COLO668 (cell line): ENCODE measurements at regions not wholly inside any gene's neighbourhood (a gene's known extent, or its start where the extent isn't known, plus 50 kb on each side); places are given as distances from the start of the nearest gene placed in this dataset.
"Not testable (repeated sequence)": the region's sequence is repeated elsewhere in the genome, so short reads cannot be mapped to it uniquely, and the experiment has no call there.

ENCODE experiments used
- DNase-seq: peaks from one replicate; lab custom pipeline; 2025; ENCODE audit not compliant: unreplicated experiment; lab: John Stamatoyannopoulos, UW

DNA sequence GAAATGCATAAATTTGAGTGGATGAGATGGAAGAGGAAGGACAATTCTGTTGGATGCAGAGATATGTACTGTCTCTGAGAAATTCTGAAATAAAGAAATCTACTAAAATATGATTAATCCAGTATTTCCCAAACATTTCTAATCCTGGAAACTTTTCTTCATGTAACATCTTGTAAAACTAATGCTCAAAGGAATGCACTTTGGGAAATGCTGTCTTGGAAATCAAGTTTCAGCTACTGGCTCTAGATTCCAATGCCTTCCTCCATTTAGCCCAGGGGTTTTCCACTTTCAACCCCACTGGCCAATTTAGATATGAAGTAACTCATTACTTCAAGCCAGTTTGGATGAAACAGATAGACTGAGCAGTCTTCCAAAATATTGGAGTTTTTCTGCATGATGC, 355.1 kb downstream of the TXNL1 start:
- no peak for DNase-seq

DNA sequence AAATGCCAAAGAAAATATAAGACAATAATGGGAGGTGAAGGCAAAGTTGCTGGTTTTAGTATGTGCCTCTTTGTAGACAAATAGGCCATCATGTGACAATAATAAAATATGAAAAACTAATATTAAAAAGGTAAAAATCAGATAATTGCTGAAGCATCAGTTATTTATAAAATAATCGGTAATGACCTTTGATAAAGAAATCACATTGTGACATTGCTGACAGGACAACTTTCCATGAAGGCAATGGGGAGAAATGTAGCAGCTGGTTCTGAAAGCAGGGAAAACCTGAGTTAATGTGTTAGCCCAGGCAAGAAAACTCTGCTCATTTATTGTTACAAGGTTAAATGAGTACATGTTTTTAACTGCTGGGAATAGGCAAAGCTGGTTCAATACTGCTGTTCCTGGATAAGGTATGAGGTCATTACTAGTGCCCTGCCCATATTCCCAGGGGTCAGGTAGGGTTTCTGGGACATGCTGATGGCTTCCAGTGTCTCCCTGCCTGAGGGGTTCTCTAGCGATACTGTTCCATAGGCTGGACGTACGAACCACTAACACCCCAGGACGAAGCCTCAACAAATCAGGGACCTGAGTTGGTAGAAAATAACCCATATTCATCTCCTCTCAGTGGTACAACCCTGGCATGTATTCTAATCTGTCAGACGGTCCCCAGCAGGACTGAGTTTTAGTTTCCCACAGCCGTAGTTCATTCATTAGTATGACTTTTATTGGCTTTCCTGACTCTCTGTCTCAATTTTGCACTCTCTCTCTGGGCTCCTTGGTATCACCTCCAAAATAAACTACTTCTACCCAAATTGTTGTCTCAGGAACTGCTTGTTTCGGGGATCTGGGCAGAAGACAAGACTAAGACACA, 355.9 kb downstream of the TXNL1 start:
- no peak for DNase-seq

DNA sequence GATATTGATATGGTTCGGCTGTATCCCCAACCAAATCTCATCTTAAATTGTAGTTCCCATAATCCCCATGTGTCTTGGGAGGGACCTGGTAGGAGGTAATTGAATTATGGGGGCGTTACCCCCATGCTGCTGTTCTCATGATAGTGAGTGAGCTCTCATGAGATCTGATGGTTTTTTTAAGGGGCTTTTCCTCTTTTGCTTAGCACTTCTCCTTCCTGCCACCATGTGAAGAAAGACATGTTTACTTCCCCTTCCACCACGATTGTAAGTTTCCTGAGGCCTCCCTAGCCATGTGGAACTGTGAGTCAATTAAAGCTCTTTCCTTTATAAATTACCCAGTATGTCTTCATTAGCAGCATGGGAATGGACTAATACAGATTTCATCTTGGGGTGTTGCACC, 358.6 kb downstream of the TXNL1 start:
- not testable (repeated sequence) for DNase-seq

DNA sequence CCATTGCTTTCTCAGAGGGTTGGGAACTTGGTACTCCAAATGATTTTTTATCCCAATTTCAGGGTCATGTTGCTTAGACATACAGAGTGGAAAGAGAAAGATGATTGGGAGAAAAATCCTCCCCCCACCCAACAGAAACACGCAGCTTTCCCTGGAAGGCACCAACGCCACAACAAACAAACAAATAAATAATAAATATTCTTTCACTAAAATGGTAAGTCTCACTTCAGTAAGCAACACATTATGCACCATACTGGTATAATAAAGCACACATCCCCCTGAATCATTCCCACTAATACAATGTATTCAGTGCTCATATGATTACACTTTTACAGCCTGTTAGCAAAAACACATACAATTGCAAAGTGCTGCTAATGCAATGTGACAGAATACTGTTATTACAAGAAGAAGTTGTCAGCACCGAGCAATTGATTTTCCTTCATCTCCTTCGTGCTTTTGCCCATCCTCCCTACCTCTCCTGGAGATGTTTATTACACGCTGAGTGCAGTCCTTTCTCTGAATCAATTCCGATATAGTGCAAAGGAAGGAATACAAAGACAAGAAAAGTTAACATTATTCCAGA, 359.9 kb downstream of the TXNL1 start:
- DNase-seq, result no peak

DNA sequence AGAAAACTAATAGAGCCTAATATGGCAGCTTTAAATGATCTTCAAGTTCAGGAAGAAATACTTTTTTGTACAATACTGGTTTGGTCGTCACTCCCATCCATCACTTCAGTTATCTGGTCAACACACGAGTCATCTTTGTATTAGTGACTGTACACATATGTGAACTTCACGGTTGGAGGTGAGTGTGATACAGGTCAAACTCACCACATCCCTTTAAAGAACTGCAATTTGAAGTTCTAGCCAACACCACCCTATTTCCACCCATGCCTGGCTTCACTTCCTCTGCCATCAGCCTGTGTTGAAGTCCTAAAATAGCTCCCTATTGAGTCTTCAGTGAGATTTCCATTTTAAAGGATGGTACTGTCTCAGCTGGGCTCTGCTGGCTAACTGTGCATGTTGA, 361.9 kb downstream of the TXNL1 start:
- no peak for DNase-seq

DNA sequence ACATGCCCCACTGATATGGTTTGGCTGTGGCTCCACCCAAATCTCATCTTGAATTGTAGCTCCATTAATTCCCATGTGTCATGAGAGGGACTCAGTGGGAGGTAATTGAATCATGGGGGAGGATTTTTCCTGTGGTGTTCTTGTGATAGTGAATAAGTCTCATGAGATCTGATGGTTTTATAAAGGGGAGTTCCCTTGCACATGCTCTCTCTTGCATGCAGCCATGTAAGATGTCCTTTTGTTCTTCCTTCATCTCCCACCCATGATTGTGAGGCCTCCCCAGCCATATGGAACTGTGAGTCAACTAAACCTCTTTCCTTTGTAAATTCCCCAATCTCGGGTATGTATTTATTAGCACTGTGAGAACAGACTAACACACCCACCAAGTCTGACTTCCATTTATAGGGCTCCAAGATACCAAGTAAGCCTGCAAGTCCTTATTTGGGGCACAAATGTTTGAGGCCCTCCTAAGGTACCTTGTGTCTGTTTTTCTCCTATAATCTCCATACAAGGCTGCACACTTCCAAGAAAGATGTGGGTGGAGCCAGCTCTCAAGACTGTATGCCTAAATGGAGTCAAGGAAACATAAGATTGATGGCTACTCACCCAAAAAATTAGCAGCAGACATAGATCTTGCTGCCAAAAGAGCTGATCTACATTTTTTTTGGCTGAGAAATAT, 364.7 kb downstream of the TXNL1 start:
- no peak for DNase-seq

DNA sequence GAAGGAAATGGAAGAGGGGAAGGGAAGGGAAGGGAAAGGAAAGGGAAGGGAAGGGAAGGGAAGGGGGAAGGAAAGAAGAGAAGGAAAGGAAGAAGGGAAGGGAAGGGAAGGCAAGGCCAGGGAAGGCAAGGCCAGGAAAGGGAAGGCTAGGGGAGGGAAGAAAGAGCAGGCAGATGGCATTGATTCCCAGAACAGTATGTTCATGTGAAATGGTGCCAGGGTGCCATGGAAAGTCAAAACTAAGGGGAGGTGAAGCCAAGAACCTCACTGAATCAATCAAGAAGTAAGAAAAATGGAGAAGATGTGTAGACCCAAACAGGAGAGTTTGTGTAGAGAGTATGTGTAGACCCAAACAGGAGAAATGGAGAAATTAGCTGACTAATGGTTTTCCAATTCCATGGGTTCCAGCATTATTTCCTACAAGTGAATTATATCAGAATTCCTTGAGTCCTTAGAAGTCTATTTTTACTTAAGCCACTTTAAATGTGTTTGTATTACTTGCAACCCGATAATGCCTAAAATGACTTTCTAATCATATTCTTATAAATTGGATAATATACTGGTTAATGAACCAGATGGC, 367.6 kb downstream of the TXNL1 start:
- DNase-seq, result no peak

DNA sequence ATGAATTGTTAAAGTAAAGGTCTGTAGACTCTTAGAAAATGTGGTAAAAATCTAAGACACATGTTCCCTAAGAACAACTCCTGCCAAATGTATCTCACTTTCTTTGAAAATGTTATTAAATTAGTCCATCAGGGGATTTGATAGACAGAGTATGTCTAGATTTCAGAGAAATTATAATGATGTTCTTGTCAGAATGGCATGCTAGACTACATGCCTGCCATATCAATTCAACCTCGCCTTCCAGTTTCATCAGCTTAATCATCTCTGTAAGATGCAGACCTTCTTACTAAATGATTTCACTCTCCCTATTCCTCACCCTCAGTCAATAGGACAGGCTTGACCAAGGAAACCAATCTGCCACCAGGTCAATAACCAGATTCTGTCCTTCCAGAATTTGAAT, 368.4 kb downstream of the TXNL1 start:
- DNase-seq, result no peak

DNA sequence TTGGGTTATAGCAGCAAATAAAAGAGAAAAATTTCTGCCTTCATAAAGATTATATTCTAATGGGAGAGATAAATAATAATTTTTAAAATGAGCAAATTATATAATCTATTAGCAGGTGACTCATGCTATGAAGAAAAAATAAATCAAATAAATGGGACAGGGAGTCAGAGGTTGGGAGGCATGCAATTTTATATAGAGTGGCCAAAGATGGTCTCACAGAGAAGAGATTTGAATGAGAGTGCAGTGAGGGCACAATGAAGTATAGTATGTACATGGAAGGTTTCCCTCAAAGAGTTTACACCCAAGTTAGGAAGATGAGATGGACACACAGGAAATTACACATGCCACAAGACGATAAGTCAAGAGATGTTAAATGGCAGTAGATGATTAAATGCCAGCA, 369.4 kb downstream of the TXNL1 start:
- no peak for DNase-seq

DNA sequence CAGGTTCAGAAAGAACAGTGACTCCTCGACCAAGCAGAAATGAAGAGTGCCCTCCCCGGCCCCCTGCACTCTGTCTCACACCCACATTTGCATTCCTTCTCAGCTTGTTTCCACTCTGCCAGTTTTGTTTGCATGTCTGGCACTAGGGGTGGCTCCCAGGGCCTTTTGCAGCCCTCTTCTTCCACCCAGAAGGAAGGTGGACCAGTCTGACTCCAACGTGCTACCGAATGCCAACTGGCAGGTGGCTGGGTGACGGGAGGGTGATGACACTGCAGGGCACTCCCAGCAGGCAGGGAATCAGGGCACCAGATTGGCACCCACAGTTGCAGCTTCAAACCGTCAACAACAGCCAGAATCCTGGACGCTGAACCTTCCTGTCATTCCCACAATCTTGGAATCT, 371.1 kb downstream of the TXNL1 start:
- no peak for DNase-seq

DNA sequence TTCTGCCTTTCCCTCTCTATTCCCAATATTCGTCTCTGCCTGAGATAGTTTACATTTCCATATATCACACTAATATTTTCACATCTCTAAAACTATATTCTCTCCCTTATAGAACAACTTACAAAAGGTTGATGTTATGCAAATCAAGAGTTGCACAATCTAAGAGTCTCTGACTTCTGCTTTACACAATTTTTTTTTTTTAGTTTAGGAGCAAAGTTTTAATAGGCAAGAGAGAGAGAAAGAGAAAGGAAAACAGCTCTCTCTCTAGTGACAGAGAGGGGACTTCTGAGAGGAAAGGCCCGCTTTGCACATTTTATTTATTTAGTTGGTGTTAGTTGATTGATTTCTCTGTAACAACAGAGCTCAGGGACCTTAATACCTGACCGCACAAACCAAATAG, 380.2 kb downstream of the TXNL1 start:
- DNase-seq, result no peak

DNA sequence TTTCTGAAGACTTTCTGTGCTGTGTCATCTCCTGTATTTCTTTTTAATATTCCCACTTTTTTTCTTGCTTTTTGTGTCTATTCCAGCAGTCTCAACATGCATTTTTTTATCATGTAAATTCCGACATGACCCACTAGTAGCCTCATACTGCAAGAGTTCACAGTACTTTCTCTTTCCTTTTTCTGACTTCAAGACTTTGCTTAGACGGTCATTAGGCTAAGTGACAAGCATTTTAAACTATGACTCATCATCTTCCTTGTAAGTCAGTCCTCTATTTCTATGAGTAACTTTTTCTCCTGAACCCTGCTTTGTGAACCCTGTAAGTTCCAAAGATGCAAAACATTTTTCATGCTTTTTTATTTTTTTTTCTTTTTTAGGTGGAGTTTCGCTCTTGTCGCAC, 381.2 kb downstream of the TXNL1 start:
- no peak for DNase-seq

DNA sequence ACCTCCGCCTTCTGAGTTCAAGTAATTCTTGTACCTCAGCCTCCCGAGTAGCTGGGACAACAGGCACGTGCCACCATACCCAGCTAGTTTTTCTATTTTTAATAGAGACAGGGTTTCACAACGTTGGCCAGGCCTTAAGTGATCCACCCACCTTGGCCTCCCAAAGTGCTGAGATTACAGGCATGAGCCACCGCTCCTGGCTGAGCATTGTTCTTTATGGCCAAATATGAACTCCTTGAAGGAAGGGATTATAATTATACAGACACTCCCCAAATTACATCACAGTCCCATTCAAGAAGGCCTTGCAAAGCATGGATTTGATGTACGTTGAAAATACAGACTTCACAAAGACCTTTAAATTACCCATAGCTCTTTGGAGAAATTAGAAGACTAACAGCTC, 381.7 kb downstream of the TXNL1 start:
- DNase-seq, result no peak

DNA sequence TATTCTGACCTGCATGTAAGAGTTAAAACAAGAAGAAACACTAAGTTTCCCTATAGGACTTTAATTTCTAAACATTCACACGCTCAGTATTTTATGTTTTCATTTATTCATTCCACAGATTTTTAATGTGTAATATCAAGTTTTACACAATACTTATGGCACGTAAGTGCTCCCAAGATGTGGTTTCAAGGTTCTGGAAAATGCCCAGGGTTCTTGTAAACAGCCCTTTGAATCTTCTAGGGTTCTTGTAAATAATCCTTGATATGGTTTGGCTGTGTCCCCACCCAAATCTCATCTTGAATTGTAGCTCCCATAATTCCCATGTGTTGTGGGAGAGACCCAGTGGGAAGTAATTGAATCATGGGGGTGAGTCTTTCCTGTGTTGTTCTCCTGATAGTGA, 383.0 kb downstream of the TXNL1 start:
- no peak for DNase-seq

DNA sequence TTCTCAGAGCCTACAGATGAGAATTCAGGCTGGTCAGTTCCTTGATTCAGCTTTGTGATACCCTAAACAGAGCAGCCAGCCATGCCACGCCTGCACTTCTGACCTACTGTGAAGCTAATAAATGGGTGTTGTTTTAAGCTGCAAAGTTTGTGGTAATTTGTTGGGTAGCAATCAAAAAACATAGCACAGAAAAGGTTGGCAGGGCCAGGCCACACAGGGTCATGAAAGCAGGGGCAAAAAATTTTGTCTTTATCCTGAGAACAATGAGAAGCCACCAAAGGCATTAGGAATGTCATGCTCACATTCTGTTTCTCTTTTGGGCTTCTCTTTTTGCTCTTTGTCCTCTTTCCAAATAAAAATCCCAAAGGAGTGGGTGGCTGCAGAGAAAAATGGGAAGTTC, 385.9 kb downstream of the TXNL1 start:
- no peak for DNase-seq

DNA sequence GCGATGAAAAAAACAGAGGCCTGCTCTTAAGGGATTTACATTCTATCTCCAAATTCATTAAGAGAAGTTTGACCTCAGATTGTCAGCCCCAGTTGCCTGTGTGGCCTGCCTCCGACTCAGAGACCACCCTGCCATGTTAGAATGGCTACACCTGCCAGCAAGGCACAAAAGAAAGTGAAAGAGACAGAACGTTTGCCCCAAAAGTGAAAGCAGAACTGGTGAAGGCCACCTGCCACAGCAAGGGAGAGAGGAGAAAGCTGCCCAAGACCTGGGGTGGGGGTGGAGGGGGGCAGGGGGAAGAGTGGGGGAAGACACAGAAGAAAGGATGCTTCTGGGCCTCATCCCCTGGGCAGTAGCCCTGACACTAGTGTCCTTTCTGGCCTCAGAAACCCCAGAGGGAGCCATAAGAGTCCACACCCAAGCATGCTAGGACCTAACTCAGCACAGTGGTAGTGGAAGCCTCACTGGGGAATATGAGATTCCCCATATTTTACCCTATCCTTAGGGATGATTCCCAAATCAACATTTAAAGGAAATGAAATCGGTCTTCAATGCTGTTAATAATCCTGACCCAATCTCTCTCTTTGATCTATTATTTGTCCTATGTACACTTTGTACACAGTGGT, 389.7 kb downstream of the TXNL1 start:
- DNase-seq, result no peak

DNA sequence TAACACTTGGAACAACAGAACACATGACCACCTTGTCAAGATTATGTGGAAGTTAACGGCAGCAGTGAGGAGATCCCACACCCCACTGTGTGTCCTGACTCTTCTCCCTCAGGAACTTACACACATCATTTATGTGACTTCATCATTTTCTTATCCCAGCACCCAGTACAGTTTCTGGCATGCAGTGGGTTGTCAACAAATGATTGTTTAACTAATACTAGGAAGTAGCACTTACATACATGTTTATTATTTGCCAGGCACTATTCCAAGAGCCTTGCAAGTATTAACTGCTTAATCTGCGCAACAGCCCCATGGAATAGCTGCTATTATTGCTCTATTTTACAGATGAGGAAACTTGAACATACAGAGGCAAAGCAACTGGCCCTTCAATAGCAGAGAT, 391.5 kb downstream of the TXNL1 start:
- DNase-seq, result no peak

DNA sequence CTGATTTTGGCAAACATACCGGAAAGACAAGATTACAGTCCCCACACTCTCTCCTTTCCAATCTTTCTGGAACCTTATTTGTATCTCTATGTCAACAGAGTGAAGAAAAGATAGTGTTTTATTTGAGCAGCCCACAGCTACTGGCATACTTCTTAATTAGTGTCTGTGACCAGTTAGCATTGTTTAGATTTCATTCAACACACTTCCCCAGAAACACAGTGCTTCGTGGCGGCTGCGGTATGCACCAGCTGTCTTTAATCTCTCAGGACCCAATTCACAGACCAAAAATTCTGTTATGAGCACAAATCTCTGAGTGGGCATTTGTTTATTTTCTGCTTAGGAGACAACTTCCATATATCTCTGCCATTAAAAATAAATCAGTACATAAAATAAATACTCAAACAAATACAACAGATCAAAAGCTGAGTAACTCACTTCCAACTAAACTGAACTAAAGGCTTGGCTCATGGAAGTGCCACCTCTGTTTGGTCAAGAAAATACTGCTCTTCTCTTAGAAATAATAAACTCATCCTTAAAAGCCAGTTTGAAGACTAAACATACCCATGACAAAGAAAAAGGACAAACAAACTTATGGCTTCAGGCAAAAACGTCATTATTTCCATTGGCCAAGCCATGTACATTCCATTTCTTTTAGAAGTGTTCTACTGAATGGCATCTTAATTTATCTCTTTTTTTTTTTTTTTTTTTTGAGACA, 392.4 kb downstream of the TXNL1 start:
- DNase-seq, result no peak

DNA sequence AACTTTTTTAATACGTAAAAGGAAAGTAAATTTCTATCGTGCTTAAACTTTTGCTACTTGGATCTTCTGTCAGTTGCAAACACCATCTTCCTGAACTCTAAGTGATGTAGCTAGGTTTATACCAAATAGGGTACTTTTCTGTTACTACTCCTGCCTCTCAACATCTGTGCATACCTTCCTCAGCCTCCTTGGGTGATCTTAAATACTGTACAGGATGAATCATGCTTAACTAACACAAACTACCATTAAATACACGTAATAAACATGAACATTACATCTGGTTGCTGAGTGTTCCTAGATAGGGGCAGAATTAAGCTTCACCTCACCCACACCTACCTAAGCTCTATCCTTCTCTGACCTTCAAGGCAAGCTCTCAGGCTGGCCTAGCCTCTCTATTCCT, 398.0 kb downstream of the TXNL1 start:
- no peak for DNase-seq

DNA sequence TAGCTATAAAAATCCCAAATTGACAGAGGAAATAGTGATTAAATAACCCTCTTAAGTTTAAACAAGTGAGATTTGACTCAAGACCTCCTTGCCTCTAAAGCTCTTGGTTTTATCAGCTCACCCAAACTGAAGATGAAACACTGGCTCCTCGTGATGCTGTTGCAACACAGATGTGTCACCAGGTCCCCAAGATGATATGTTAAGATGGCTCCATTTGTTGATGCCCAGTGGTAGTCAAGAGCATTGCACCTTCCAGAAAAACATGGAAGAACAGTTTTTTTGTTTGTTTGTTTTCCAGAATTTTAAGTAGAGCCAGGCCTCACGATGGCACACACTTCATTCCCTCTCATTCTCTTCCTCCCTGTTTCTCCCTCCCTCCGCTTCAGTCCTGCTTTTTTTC, 399.8 kb downstream of the TXNL1 start:
- no peak for DNase-seq

DNA sequence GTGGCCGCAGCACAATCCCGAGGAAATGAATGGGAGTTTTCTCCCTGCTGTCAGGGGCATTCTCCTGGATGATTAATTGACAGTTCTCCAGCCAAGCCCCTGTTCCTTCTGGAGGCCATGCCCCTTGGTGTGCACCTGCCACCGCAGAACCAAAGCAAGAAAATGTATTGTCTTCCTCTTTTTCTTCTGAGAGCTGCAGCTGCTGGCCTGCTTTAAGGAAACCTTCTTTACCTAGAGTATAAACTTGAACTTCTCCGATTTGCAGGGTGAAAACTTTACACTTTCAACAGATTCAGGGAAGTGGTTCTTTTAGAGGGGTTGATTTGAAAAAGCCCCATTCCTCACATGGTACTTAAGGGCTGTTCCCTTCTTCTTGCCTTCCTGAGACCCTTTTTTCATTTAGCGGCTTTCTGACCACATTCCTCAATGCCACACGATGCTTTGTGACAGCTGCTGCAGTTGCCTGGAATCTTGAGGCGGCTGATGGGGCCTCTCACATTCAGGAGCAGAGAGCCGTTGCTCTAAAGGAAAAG, 402.8 kb downstream of the TXNL1 start:
- no peak for DNase-seq
